ENCODE measurements at regions not wholly inside any gene's neighbourhood (a gene's known extent, or its start where the extent isn't known, plus 50 kb on each side); places are given as distances from the start of the nearest gene placed in this dataset.

DNA sequence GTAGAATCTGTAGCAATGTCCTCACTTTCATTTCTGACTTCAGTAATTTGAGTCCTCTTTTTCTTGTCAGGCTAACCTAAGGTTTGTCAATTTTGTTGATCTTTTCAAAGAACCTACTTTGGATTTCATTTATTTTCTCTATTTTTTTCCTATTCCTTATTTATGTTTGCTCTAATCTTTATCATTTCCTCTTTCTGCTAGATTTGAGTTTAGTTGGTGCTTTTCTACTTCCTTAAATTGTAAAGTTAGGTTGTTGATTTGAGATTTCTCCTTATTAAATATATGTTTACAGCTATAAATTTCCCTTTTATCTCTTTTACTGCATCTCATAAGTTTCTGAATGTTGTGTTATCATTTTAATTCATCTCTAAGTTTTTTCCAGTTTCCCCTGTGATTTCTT is 75.1 kb upstream of the FAM120A start:
- no peak overlapping the region for H4K5ac ChIP-seq (ENCODE audit: low read depth, low read length)
- no peak overlapping the region for H4K8ac ChIP-seq (ENCODE audit: low read depth in 2 of 2, low read length in 2 of 2)
- dilution Hi-C loops (cut with HindIII; ENCODE audit: low sequenced_read_pairs, unreplicated experiment): no loop called here
- no peak overlapping the region for H3K9ac ChIP-seq (ENCODE audit: low read depth, low read length)
- H2BK15ac ChIP-seq (ENCODE audit: low read depth, low read length): no peak overlapping the region
- intact Hi-C loops (cut with micrococcal nuclease): no loop called here
- H2BK20ac ChIP-seq (ENCODE audit: low read depth, low read length): no peak overlapping the region
- no peak overlapping the region for H3K18ac ChIP-seq (ENCODE audit: low read depth, low read length)
- H3K27ac ChIP-seq (ENCODE audit: insufficient read depth, low read length): no peak overlapping the region
- no peak for ATAC-seq (ENCODE audit: low read depth)
- H3K27me3 ChIP-seq (ENCODE audit: control insufficient read depth, insufficient read depth, low read length): peaks cover 2% of the 10 kb centered on the region
- no peak overlapping the region for H2BK5ac ChIP-seq (ENCODE audit: low read depth, low read length, poor library complexity, severe bottlenecking)
- ChIA-PET CTCF (no interaction called here), POLR2A (ENCODE audit: unreplicated experiment) (no interaction called here)
- H3K9me3 ChIP-seq (ENCODE audit: control insufficient read depth, insufficient read depth, low read length): no peaks in the 10 kb centered on the region
- no peak overlapping the region for H2BK120ac ChIP-seq (ENCODE audit: low read depth, low read length)
- H3K56ac ChIP-seq (ENCODE audit: extremely low read depth, insufficient read depth, low read length): no peak overlapping the region
- H3K79me1 ChIP-seq (ENCODE audit: low read depth in 1 of 2, low read length in 2 of 2): no peaks in the 10 kb centered on the region
- H3K9me1 ChIP-seq (ENCODE audit: insufficient read depth, low read length): no peaks in the 10 kb centered on the region
- no peak overlapping the region for H3K4me3 ChIP-seq (ENCODE audit: insufficient read depth, low read depth, low read length)
- no peak overlapping the region for H4K91ac ChIP-seq (ENCODE audit: insufficient read depth, low read depth, low read length)
- no peaks in the 10 kb centered on the region for H4K20me1 ChIP-seq (ENCODE audit: insufficient read depth, low read length)
- in situ Hi-C loops (cut with MboI; ENCODE audit: low sequenced_read_pairs): no loop called here
- BruUV-seq (replicated peaks): no TSS peak
- no peaks in the 10 kb centered on the region for H3K4me1 ChIP-seq (ENCODE audit: control insufficient read depth, insufficient read depth, low read length)
- H3K23ac ChIP-seq (ENCODE audit: low read depth, low read length): no peak overlapping the region
- no peak overlapping the region for H3K14ac ChIP-seq (replicated peaks; ENCODE audit: low read depth, low read length)
- H2AFZ ChIP-seq (replicated peaks; ENCODE audit: low read length, poor library complexity): no peak overlapping the region
- TF ChIP-seq, protein P1, sequence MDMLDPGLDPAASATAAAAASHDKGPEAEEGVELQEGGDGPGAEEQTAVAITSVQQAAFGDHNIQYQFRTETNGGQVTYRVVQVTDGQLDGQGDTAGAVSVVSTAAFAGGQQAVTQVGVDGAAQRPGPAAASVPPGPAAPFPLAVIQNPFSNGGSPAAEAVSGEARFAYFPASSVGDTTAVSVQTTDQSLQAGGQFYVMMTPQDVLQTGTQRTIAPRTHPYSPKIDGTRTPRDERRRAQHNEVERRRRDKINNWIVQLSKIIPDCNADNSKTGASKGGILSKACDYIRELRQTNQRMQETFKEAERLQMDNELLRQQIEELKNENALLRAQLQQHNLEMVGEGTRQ (IDR thresholded peaks at IDR 0.05; ENCODE audit: low read depth, low read length): no peak
- TF ChIP-seq BHLHE40 (IDR thresholded peaks at IDR 0.05; ENCODE audit: low read depth, low read length): no peak
- TF ChIP-seq RFX5 (IDR thresholded peaks at IDR 0.05; ENCODE audit: low read depth, low read length): no peak
- TF ChIP-seq, protein P2, sequence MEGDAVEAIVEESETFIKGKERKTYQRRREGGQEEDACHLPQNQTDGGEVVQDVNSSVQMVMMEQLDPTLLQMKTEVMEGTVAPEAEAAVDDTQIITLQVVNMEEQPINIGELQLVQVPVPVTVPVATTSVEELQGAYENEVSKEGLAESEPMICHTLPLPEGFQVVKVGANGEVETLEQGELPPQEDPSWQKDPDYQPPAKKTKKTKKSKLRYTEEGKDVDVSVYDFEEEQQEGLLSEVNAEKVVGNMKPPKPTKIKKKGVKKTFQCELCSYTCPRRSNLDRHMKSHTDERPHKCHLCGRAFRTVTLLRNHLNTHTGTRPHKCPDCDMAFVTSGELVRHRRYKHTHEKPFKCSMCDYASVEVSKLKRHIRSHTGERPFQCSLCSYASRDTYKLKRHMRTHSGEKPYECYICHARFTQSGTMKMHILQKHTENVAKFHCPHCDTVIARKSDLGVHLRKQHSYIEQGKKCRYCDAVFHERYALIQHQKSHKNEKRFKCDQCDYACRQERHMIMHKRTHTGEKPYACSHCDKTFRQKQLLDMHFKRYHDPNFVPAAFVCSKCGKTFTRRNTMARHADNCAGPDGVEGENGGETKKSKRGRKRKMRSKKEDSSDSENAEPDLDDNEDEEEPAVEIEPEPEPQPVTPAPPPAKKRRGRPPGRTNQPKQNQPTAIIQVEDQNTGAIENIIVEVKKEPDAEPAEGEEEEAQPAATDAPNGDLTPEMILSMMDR (conservative IDR thresholded peaks at IDR 0.05; ENCODE audit: low read depth, low read length): no peak
- no peak for TF ChIP-seq CEBPB (IDR thresholded peaks at IDR 0.05; ENCODE audit: low read depth, low read length)
- TF ChIP-seq MAFK (IDR thresholded peaks at IDR 0.05; ENCODE audit: low read depth, low read length): no peak
- TF ChIP-seq RCOR1 (IDR thresholded peaks at IDR 0.05; ENCODE audit: insufficient replicate concordance, low read length): no peak
- TF ChIP-seq FOS (IDR thresholded peaks at IDR 0.05; ENCODE audit: low read depth, low read length): no peak
- TF ChIP-seq MXI1 (IDR thresholded peaks at IDR 0.05; ENCODE audit: borderline replicate concordance, low read depth, low read length): no peak
- no peak for TF ChIP-seq CHD1 (IDR thresholded peaks at IDR 0.05; ENCODE audit: low read depth, low read length)
- no peak for TF ChIP-seq NFE2L2 (IDR thresholded peaks at IDR 0.05; ENCODE audit: low read depth, low read length)
- no peak overlapping the region for H2AK5ac ChIP-seq (ENCODE audit: low read depth, low read length)
- H2AK9ac ChIP-seq (replicated peaks; ENCODE audit: low read depth, low read length, poor library complexity): no peak overlapping the region
- H3K36me3 ChIP-seq (ENCODE audit: control insufficient read depth, insufficient read depth, low read length): no peaks in the 10 kb centered on the region
- DNase-seq: no peak
- no peak overlapping the region for H3K4me2 ChIP-seq (ENCODE audit: low read depth, low read length)
- H3K4ac ChIP-seq (ENCODE audit: low read depth, low read length): no peak overlapping the region
